GM12878 (cell line): ENCODE measurements at regions not wholly inside any gene's neighbourhood (a gene's known extent, or its start where the extent isn't known, plus 50 kb on each side); places are given as distances from the start of the nearest gene placed in this dataset.

Experiments used
- CBFB ChIP-seq: IDR thresholded peaks from 2 replicates; pipeline ENCODE4 v1.6.1; 2016; ENCODE audit warnings: antibody characterized with exemption, low read depth
- EGR1 ChIP-seq, 2 experiments: IDR thresholded peaks; 1 replicate in 1 of 2; 2 replicates in 1 of 2; pipeline ENCODE4 v1.6.1; 2011 to 2012; ENCODE audit warnings: low read depth in 2 of 2, low read length in 2 of 2, borderline replicate concordance in 1 of 2, mild to moderate bottlenecking in 1 of 2, moderate library complexity in 1 of 2
- FOXM1 ChIP-seq: IDR thresholded peaks from 2 replicates; pipeline ENCODE4 v1.6.1; 2012; ENCODE audit warnings: low read depth, mild to moderate bottlenecking, inconsistent platforms, low read length, moderate library complexity
- HSF1 ChIP-seq: fragments of 150-350 bp; IDR thresholded peaks from 2 replicates; pipeline ENCODE4 v1.6.1; 2014; ENCODE audit warnings: mild to moderate bottlenecking, low read depth, low read length
- IRF3 ChIP-seq: fragments of 450-650 bp; IDR thresholded peaks from 2 replicates; pipeline ENCODE4 v1.6.1; 2014; ENCODE audit warnings: mild to moderate bottlenecking
- JUNB ChIP-seq: IDR thresholded peaks from 2 replicates; pipeline ENCODE4 v1.6.1; 2016; ENCODE audit warnings: antibody characterized with exemption, mild to moderate bottlenecking
- MEF2A ChIP-seq: IDR thresholded peaks from 2 replicates; pipeline ENCODE4 v1.6.1; 2011; ENCODE audit warnings: low read depth, mild to moderate bottlenecking, low read length, moderate library complexity; ENCODE audit not compliant: insufficient read depth
- MEF2B ChIP-seq: fragments of 450-650 bp; IDR thresholded peaks from 2 replicates; pipeline ENCODE4 v1.6.1; 2018; ENCODE audit warnings: mild to moderate bottlenecking, moderate library complexity; ENCODE audit not compliant: partially characterized antibody, poor library complexity, severe bottlenecking
- MXI1 ChIP-seq: fragments of 150-350 bp; IDR thresholded peaks from 2 replicates; pipeline ENCODE4 v1.6.1; 2011; ENCODE audit warnings: low read depth, mild to moderate bottlenecking, inconsistent platforms, low read length, improper control_type of control experiment
- MYC ChIP-seq: IDR thresholded peaks from 2 replicates; pipeline ENCODE4 v1.6.1; 2011; ENCODE audit warnings: mild to moderate bottlenecking, low read length, moderate library complexity, inconsistent platforms; ENCODE audit not compliant: insufficient read depth, insufficient replicate concordance, insufficient read length, severe bottlenecking
- NFIC ChIP-seq: IDR thresholded peaks from 2 replicates; pipeline ENCODE4 v1.6.1; 2012; ENCODE audit warnings: low read depth, mild to moderate bottlenecking, inconsistent platforms, low read length, moderate library complexity
- NRF1 ChIP-seq: conservative IDR thresholded peaks from 2 replicates; pipeline ENCODE4 v1.6.1; 2011; ENCODE audit warnings: mild to moderate bottlenecking, low read depth, low read length, improper control_type of control experiment
- PAX8 ChIP-seq: fragments of 450-650 bp; IDR thresholded peaks from 2 replicates; pipeline ENCODE4 v1.6.1; 2017; ENCODE audit warnings: mild to moderate bottlenecking, moderate library complexity
- PKNOX1 ChIP-seq: fragments of 450-650 bp; IDR thresholded peaks from 2 replicates; pipeline ENCODE4 v1.6.1; 2016; ENCODE audit warnings: mild to moderate bottlenecking
- SMAD1 ChIP-seq: fragments of 450-650 bp; IDR thresholded peaks from 2 replicates; pipeline ENCODE4 v1.6.1; 2018; ENCODE audit warnings: mild to moderate bottlenecking, low read depth; ENCODE audit not compliant: partially characterized antibody
- SREBF1 ChIP-seq: IDR thresholded peaks from 2 replicates; pipeline ENCODE4 v1.6.1; 2012; ENCODE audit warnings: mild to moderate bottlenecking, low read length
- SUZ12 ChIP-seq: fragments of 200-600 bp; sonication (generic); IDR thresholded peaks from one replicate; pipeline ENCODE4 v1.6.1; 2018; ENCODE audit warnings: antibody characterized with exemption, mild to moderate bottlenecking; ENCODE audit not compliant: unreplicated experiment

GRCh38 chr3:56894881-56895431, 93.2 kb upstream of the ARHGEF3 start (continued):
- TF ChIP-seq NRF1 (no peak), MEF2B (no peak), PAX8 (no peak), PKNOX1 (no peak), MYC (no peak), CBFB (peak; percentile 97), JUNB (peak; percentile 94), MXI1 (no peak), HSF1 (no peak), SREBF1 (no peak), MEF2A (peak; percentile 61; the same call in 1 of the 2 replicates), EGR1 (IDR thresholded peaks at IDR 0.05; ENCODE audit: borderline replicate concordance in 1 of 2, low read depth in 2 of 2, low read length in 2 of 2) (0 out of 3 replicates have a peak, but pooled peaks of 1 of the 2 experiments have one; percentile 4), SMAD1 (no peak), NFIC (peak; percentile 89), IRF3 (no peak), FOXM1 (peak; percentile 84; the same call in 1 of the 2 replicates), SUZ12 (no peak)
